HUDEP-2 (cell line): ENCODE measurements at regions not wholly inside any gene's neighbourhood (a gene's known extent, or its start where the extent isn't known, plus 50 kb on each side); places are given as distances from the start of the nearest gene placed in this dataset.
"Not testable (repeated sequence)": the region's sequence is repeated elsewhere in the genome, so short reads cannot be mapped to it uniquely, and the experiment has no call there.

ENCODE experiments used
- DNase-seq, 76 experiments: peaks; one replicate each; lab custom pipeline; 2025; ENCODE audit not compliant: unreplicated experiment in 76 of 76; lab: John Stamatoyannopoulos, UW

GRCh38 chr15:77844798-77845446, 212.2 kb upstream of the LINGO1 start:
- no peak for DNase-seq

GRCh38 chr15:77843546-77843945, 210.8 kb upstream of the LINGO1 start:
- no peak for DNase-seq

DNA sequence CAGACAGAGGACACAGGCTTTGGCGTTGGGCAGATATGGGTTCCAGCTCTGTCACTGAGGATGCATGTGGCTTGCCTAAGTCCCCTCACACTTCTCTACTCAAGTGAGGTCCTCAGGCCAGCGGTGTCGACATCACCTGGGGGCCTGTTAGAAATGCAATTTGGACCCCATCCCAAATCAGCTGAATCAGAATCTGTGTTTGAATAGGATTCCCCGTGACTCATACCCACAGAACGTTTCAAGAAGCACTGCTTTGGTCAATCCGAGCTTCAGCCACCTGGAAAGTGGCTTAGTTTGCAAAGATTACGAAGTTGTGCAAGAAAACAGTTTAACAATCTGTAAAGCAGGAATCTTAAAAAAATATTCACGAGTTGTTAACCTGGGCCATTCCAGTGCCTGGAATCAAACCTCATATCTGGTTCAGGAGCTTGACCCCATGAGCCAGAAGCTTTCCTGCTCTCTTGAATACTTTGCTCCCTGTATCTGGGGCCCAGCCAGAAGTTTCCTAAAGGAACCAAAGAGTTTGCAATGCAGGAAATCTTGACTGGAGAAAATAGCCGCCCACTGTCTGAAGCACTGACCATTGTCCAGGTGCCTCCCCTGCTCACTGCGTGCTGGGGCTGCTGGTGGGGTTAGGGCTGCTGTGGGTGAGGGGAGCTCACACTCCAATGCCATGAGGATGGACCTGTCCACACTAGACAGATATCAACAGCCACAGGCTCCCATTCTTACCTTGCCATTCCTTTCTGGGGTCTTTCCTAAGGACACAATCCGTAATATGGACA, 208.5 kb upstream of the LINGO1 start:
- no peak for DNase-seq

DNA sequence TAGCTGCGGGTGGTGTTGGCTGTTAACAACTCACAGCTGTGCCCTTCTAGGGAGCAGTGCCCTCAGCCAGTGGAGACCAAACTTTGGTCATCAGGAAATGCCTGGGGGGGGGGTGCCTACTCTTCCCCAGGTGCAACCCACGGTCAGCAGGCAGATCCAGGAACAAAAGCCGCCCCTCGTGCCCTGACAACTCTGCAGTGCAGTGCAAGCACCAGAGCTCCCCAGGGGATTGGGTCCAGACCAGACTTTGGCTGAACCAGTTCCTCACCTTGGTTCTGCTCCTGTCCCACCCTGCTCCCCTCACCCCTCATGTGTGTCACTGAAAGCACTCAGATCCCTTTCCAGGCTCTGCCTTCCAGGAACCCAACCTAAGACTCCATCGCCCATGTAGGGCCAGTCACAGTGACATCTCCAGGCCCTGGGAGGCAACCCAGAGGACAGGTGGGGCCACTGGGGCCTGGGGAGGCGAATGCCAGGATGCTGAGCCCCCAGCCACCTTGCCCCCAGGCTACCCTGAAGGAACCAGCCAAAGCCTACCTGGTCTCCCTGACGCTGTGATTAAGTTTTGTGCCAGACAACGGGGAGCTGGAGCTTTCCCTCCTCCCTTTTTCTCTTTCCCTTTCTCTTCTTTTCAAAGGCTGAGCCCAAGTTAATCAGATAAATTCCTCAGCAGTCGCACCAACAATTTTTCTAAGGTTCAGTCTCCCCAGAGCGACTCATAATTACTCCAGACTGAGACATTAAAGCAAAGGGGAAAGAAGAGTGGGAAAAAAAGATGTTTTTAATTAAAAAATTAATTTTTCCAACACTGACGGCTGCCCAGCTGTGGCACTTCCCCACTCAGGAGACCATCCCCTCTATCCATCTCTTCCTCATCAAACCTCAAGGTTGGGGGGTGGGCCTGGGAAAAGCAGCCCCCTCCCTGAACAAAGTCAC, 207.5 kb upstream of the LINGO1 start:
- DNase-seq = no peak

DNA sequence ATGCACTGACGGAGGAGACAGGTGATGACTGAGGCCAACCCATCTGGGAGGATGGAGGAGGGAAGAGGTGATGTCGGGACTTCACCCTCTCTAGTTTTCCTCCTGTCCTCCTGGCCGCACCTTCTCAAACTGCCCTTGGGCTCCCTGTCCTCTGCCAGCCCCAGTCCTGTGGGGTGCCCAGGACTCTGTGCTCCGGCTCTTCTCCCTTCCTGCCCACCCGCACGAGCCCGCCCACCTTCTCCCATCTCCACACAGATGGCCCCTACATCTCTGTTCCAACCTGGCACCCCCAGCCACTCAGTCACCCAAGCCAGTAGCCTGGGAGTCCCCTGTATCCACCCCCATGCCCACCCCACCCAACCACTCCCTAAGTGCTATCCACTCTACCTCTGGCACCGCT, 206.7 kb upstream of the LINGO1 start:
- no peak for DNase-seq

GRCh38 chr15:77838595-77838994, 205.9 kb upstream of the LINGO1 start:
- DNase-seq = no peak

DNA sequence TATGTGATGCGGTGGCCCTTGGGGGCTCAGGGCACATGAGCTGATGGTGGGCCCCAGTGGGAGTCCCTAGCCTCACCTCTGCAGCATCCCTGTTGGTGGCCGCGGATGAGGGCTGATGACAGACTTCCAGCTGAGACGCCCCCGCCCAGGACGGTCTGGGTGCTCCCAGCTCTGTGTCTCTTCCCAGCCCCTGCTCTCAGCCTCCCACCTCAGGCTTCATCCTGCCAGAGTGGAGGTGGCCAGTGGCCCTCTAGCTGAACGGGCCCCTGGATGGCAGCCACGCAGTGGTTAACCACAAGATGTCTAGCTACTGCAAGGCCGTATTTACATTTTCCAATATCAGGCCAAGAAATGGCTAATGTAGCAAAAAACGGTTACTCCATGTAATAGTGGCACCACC, 205.3 kb upstream of the LINGO1 start:
- peak in 1 of 76 experiments; percentile 4 for DNase-seq

DNA sequence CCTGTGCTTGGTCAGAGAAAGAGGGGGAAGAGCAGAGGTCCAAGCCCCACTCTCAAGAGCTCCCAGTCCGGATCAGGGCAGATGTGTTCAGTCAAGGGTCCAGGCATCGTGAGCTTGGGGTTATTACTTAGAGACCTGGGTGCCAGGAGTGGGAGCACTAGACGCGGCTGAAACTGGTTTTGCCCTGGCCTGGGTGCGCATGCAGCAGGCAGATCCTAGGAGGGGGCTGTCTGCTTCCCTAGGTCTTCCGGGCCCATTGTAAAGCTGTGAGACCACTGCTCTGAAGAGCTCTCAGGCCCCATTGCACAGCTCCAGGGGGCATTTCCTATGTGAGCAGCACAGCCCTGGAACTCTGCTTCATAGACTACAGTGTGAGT, 204.9 kb upstream of the LINGO1 start:
- DNase-seq = no peak

- DNase-seq = no peak
These were observed 204.4 kb upstream of the LINGO1 start for GRCh38 chr15:77836906-77837648.

- peak in 1 of 76 experiments; percentile 5 for DNase-seq
These were observed 203.5 kb upstream of the LINGO1 start for GRCh38 chr15:77836121-77836692.

DNA sequence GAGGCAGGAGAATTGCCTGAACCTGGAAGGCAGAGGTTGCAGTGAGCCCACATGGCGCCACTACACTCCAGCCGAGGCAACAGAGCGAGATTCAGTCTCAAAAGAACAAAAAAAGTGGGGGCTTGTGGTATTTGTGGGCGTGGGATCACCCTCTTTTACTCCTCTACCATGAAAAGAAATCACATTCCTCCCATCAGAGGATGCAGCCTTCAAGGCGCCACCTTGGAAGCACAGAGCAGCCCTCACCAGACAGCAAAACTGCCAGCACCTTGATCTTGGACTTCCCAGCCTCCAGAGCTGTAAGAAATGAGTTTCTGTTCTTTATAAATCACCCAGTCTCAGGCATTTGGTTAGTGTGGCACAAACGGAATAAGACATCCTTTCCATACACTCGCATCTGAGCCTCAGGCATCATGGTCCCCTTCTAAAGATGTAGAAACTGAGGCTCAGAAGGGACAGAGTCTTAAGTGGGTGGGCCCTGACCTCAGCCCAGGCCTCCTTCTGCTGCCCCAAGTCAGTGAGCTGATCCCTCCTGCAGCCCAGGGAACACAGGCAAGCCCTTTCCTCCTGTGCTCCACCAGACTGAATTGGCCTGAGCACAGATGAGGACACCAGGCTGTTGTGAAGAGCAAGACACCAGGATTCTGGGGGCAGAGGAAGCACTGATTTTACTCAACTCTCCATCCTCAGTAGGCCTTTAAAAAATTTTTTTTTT, 201.7 kb upstream of the LINGO1 start:
- DNase-seq = no peak

GRCh38 chr15:77832874-77833273, 200.2 kb upstream of the LINGO1 start:
- no peak for DNase-seq

DNA sequence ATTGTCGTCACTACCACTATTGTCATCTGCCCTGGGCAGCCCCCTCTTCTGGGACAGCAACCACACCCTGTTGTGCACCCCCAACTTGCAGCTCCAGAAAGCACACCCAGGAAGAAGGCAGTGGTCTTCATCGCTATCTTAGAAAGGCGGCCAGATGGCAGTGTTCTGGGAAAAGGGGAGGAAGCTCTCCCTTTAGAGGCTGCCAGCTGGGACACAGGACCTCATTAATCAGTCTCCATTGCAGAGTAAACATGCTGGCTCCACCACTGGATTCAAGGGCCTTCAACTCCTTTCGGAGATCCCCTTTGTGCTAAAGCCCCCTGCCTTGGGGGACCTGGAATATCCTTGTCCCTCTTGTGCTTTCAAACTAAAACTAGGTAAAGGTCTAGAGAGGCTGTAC, 199.3 kb upstream of the LINGO1 start:
- no peak for DNase-seq

DNA sequence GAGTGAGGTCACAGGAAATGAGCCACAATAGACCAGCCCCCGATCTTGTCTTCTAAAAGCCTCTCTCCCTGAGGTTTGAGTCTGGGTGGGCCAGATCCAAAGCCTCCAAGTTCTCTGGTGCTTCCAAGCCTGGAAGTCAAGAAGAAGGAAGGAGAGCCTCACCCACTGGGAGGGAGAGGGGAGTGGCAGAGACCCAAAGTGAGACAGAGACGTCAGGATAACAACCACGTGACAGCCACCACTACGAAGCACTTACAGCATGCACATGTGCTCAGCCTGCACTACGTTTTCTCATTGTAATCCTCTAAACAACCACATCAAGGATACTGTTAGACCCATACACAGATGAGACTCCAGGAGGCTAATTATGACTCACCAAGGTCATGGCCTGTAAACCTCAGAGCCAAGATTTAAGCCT, 197.3 kb upstream of the LINGO1 start:
- DNase-seq = no peak

DNA sequence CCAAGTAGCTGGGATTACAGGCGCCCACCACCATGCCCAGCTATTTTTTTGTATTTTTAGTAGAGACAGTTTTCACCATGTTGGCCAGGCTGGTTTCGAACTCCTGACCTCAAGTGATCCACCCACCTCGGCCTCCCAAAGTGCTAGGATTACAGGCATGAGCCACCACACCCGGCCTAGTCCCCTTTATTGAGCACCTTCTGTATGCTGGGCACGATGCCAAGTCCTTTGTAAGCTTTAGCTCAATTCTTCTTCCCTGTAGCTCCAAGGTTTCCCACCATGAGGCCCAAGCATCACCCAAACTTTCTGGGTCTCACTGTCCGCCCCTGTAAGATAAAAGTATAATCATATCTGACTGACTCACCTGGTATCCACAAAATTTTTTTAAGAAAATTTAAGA, 196.6 kb upstream of the LINGO1 start:
- DNase-seq = not testable (repeated sequence)

GRCh38 chr15:77827860-77828259, 195.1 kb upstream of the LINGO1 start:
- DNase-seq = no peak

GRCh38 chr15:77826006-77826695, 193.4 kb upstream of the LINGO1 start:
- DNase-seq = no peak

GRCh38 chr15:77825546-77825945, 192.8 kb upstream of the LINGO1 start:
- DNase-seq = no peak

- DNase-seq = no peak
These were observed 192.5 kb upstream of the LINGO1 start for GRCh38 chr15:77825252-77825542.
